ENCODE measurements at regions not wholly inside any gene's neighbourhood (a gene's known extent, or its start where the extent isn't known, plus 50 kb on each side); places are given as distances from the start of the nearest gene placed in this dataset.

- TF ChIP-seq CTCF (IDR thresholded peaks at IDR 0.05) (no peak), POLR2A (IDR thresholded peaks at IDR 0.05) (no peak)
Measured at GRCh38 chr18:31243740-31244512, 74.0 kb upstream of the DSG1 start.

All from testis (tissue), 2 donors.